ENCODE measurements at regions not wholly inside any gene's neighbourhood (a gene's known extent, or its start where the extent isn't known, plus 50 kb on each side); places are given as distances from the start of the nearest gene placed in this dataset.
A peak's percentile ranks its signal among the peaks of the same experiment; 100 is the strongest.

- DNase-seq = no peak
Measured at GRCh38 chr20:10724449-10725173, 50.8 kb upstream of the JAG1 start.

- DNase-seq = no peak
Measured at GRCh38 chr20:10728873-10729670, 55.3 kb upstream of the JAG1 start.

GRCh38 chr20:10729785-10730184 is 56.0 kb upstream of the JAG1 start:
- no peak for DNase-seq

- no peak for DNase-seq
Measured at GRCh38 chr20:10730629-10731183, 56.9 kb upstream of the JAG1 start.

GRCh38 chr20:10731190-10731965 is 57.6 kb upstream of the JAG1 start:
- DNase-seq = no peak

GRCh38 chr20:10733122-10733521 is 59.3 kb upstream of the JAG1 start:
- DNase-seq = peak; percentile 56

- DNase-seq = no peak
Measured at GRCh38 chr20:10735195-10735949, 61.6 kb upstream of the JAG1 start.

GRCh38 chr20:10739134-10739533 is 65.3 kb upstream of the JAG1 start:
- DNase-seq = no peak

GRCh38 chr20:10739566-10739965 is 65.8 kb upstream of the JAG1 start:
- DNase-seq = no peak

GRCh38 chr20:10741060-10741459 is 67.3 kb upstream of the JAG1 start:
- DNase-seq = no peak

GRCh38 chr20:10745790-10746189 is 72.0 kb upstream of the JAG1 start:
- no peak for DNase-seq

- no peak for DNase-seq
Measured at GRCh38 chr20:10747019-10747418, 73.2 kb upstream of the JAG1 start.

GRCh38 chr20:10749084-10749483 is 75.3 kb upstream of the JAG1 start:
- DNase-seq = no peak

- DNase-seq = no peak
Measured at GRCh38 chr20:10752206-10752605, 78.4 kb upstream of the JAG1 start.

- DNase-seq = no peak
Measured at GRCh38 chr20:10754824-10755223, 81.0 kb upstream of the JAG1 start.

- DNase-seq = no peak
Measured at GRCh38 chr20:10758446-10758845, 84.6 kb upstream of the JAG1 start.

GRCh38 chr20:10761232-10761631 is 87.4 kb upstream of the JAG1 start:
- no peak for DNase-seq

GRCh38 chr20:10761786-10762185 is 88.0 kb upstream of the JAG1 start:
- DNase-seq = no peak

GRCh38 chr20:10762216-10762615 is 88.4 kb upstream of the JAG1 start:
- no peak for DNase-seq

GRCh38 chr20:10763112-10763511 is 89.3 kb upstream of the JAG1 start:
- DNase-seq = no peak

- DNase-seq = no peak
Measured at GRCh38 chr20:10769700-10770099, 95.9 kb upstream of the JAG1 start.

GRCh38 chr20:10770753-10771152 is 97.0 kb upstream of the JAG1 start:
- no peak for DNase-seq
